HG03432 (cell line): ENCODE measurements at regions not wholly inside any gene's neighbourhood (a gene's known extent, or its start where the extent isn't known, plus 50 kb on each side); places are given as distances from the start of the nearest gene placed in this dataset.
"Not testable (repeated sequence)": the region's sequence is repeated elsewhere in the genome, so short reads cannot be mapped to it uniquely, and the experiment has no call there.

Experiments used
- ATAC-seq: cut with Tn5 transposase; IDR thresholded peaks from one replicate; pipeline ENCODE4 v1.9.1; 2021; ENCODE audit warnings: mild to moderate bottlenecking, moderate library complexity; ENCODE audit not compliant: unreplicated experiment

DNA sequence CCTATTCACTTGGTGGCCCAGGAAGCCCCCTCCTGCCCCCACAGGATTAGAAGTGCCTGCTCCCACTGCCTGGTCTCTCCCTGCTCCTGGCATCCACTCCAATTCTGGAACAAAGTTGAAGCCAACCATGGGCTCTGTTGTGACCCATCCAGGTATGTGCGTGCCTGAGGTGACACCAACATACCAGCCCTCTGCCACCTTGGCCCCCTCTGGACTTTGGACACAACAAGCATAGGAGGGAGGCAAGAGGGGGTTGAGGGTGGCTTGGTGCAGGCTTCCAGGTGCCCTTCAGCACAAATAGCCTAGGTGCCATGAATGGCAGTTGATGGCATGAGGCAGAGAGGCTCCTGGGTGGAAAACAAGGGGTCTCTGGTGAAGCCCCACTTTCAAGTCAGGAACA, 600.9 kb downstream of the SI start:
- ATAC-seq: no peak

DNA sequence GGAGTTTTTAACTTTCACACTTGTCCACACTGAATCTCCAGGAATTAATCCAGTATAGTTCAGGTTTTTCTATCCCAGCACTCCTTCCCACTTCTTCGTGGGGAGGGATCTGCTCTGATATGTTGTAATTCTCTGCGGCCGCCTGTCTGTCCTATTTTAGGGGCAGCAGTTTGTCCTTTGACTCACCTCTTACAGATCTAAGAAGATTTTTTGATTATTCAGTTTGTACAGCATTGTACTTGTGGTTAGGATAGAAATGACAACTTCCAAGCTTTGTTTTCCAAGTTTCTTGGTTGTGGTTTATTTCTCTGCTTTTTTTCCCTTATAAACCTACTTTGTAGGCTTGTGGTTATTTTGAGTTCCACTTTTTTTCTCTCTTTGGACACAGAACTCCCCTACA, 601.7 kb downstream of the SI start:
- ATAC-seq: no peak

DNA sequence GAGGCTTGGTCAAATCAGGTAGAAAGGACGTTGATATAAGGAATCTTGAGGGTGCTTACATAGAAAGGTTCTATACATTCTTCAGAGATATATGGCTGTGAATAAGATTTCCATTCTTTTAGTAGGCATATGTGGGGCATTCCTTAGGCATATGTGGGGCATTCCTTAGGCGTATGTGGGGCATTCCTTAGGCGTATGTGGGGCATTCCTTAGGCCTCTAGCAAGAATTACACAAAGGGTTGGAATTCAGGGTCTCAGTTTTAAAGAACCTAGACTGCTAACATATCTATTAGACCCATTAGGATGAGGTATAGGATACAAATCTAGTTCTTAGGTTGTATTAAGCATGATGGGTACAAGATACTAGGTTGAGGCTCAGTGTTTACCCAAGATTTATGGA, 607.8 kb downstream of the SI start:
- ATAC-seq: no peak

DNA sequence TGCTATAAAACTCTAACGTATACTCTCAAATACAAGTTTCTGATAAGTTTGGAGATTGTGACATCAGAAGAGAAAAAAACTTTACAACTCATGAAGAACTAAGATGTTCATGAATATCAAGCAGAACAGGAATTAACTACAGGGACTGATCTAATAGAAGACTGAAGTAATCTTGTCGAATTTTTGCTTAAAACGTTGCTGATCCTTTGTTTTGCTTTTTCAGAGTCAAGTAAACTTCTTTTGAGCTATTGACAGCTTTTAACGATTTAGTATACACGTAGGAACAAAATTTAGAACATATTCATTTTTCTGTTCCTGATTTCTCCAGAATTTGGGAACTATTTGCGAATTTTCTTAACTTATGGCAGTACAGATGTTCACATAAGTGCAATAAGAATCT, 610.2 kb downstream of the SI start:
- ATAC-seq: no peak

DNA sequence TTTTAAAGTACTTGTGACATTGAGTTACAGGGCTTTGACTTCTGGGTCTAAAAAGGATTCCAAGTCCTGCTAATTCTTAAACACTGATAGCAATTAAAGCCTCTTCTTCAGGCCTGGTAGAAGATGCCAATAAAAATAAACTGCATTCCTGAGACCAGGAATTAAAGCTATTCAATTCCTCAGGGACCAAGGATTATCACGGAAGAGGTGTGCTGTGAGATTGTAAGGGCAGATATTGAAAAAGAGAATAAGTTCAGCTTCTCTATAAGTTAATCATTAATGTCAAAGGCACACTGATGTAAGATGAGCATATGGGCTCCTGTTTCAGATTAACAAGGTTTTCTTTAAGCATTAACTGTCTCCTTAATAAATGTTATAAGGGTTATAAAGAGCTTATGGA, 611.3 kb downstream of the SI start:
- no peak for ATAC-seq

DNA sequence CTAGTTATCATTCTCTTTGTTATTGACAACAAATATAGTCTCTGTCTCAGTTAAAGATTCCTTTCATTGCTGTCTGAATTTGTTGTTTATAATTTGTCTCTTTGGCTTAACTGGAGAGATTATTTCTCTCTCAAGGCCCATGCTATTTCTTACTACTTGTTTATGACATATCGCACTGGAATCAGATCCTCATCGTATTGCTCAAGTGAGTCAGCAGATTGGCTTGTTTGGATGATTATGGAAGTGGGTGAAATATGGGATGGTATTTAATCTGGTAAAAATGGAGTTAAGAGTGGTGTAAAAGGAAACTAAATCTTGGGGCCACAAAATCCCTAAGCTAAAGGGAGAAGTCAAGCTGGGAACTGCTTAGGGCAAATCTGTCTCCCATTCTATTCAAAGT, 613.1 kb downstream of the SI start:
- ATAC-seq: no peak

DNA sequence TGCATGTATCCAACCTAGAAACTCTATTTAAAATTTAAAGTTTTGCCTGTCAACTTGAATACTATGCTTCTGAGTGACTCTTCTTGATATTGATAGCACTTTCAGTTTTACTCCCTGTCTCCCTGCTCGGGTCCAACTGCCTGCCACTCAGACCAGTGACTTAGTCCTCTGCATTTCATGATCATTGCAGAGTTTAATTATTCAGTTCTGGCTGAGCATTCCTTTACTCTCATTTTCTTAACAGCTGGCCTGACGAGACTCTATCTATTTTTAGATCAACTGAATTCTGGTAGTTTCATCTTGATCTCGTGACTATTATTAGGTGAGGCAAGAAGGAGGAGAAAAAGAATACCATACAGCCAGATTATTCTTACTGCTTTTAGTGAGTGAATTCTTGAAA, 617.4 kb downstream of the SI start:
- ATAC-seq: peak; percentile 73

DNA sequence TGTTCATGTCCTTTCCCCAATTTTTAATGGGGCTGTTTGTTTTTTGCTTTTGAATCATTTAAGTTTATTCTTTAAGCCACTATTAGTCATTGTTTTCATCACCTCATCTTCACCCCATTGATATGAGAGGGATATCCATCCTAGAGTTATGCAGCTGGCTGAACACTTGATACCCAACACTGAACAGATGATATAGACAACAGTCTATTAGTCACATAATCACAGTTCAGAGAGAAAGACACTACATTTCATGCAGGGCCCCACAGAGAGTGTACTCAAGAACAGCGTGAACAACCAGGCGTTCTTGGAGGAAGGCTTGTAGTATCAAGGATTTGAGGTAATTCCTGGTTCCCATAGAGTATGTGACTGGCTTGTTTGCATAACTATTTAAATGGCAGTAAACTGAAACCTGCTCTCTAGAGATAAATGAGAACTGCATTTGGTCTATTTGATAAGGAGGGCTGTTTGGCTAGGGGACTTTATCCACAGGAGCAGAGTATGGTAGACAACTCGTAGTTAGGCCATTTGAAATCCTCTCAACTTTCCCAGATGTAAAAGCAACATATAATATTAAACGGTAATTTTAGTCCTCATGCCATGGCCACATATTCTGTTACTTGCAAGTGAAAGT, 618.7 kb downstream of the SI start:
- no peak for ATAC-seq

DNA sequence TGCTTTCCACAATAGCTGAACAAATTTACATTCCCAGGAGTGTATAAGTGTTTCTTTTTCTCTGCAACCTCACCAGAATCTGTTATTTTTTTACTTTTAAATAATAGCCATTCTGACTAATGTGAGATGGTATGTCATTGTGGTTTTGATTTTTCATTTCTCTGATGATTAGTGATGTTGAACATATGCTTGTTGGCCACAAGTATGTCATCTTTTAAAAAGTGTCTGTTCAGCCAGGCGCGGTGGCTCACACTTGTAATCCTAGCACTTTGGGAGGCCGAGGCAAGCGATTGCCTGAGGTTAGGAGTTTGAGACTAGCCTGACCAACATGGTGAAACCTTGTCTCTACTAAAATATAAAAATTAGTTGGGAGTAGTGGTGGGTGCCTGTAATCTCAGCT, 619.3 kb downstream of the SI start:
- no peak for ATAC-seq

DNA sequence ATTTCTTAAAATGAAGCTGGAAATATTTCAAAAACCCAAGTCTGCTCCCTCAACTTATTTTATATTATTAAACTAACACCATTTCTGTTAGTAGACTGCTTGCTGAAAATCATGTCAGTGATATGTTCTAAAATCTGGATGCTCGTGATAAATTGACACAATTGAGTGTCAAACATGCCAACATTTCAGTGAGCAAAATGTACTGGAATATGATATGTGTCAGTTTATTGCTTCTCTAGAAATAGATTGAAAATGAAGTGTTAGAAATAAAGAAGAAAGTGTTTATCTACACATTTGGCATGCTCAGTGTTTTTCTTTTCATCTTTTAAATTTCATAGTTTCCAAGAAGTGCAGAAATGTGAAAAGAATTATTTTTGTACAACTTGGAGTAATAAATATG, 624.6 kb downstream of the SI start:
- ATAC-seq: no peak

DNA sequence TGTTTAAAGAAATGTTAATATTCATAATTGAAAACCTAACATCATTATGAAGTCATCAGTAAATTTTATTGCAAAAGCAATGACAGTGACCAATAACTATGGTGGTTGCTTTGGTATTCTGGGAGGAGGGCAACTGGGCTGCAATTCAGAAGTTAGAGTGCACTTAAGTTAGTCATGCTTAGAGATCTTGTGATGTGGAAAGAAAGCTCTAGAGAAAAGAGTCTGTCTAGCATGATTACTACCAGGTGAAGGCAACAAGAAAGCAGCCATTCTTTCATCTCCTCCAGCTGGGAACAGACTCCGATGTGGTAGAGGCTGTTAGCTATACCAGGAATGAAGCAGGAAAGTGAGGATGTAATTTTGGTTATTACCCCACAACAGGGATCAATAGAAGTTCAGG, 625.6 kb downstream of the SI start:
- ATAC-seq: no peak

DNA sequence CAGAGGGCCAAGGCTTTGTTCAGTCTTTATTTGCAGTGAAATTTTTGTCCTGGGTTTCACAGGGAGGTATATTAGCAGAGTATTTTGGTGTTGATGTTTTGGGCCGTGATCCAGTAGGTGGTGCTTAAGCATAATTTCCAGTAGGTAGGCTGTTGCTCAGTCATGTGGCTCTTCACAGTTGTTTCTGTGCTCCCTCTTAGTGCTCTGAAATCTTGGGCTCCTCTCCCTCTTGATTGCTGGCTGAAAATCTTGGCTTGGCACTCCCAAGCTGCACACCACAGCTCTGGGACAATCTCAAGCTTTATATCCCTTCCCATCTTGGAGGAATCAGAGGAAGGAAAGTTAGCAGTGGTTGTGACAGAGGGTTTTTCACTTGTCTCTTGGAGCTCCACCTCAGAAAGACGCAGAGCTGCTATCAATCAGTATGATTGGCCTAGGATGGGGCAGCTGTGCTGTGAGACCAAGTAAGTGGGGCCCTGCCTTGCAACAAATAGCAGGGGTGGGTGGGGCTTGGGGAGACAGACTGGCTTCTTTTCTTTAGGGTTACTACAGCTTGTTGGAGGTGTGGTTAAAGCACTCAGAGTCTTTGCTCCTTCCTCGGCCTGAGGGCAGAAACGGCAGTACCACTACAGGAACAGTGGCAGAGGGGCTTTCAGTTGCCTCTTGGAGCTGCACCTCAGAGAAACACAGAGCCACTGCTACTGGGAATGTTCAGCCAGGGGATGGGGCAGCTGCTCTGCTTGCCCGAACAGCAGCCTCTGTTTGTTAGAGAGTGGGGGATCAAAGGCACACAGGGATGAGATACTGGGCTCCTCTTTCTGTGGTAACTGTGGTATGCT, 627.0 kb downstream of the SI start:
- peak; percentile 40 for ATAC-seq

DNA sequence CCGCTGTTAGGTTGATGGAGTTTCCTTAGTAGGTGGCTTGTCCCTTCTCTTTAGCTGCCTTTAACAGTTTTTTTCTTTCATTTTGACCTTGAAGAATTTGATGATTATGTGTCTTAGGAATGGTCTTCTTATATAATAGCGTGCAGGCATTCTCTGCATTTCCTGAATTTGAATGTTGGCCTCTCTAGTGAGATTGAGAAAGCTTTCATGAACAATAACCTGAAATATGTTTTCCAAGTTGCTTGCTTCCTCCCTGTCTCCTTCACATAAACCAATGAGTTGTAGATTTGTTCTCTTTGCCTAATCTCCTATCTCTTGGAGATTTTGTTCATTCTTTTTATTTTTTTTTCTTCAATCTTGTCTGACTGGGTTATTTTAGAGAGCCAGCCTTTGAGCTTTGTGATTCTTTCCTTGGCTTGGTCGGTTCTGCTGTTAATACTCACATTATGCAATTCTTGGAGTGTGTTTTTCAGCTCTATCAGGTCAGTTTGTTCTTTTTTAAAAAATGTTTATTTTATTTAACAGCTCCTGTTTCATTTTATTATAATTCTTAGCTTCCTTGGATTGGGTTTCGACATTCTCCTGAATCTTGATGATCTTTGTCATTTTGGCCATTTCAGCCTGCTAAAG, 627.9 kb downstream of the SI start:
- no peak for ATAC-seq

DNA sequence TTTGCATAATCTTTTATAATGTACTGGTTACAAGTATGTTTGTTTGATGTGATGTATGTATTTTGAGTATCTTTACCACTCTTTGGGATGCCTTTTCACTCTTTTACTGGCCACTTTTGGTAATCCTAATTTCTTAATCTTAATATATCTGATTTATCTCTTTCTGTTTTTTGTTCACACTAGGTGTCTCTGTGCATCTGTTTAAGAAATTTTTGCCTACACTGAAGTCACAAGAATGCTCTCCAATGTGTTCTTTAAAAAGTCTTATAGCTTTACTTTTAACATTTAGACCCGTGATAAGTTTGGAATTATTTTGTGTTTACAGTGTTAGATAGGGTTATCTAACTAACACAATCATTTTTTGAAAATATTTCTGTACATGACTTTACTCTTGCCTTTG, 659.1 kb downstream of the SI start:
- ATAC-seq: no peak

DNA sequence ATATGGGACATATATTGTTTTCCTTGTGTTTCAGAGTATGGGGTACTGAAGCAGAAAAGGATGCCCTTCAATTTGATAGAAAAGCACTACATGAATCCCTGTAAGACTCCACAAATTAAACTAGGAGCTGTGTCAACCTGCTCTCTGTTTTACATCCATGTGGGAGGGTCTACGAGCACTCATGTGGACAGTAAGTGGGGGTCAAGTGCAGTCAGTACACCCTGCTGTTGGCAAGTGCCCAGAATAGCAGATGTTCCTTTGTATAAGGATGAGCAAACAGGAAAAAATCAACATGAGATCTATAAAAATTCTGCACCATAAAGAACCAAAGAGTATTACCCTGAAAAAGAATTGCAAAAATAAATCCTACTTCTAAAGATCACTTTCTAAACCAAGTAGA, 659.9 kb downstream of the SI start:
- no peak for ATAC-seq

DNA sequence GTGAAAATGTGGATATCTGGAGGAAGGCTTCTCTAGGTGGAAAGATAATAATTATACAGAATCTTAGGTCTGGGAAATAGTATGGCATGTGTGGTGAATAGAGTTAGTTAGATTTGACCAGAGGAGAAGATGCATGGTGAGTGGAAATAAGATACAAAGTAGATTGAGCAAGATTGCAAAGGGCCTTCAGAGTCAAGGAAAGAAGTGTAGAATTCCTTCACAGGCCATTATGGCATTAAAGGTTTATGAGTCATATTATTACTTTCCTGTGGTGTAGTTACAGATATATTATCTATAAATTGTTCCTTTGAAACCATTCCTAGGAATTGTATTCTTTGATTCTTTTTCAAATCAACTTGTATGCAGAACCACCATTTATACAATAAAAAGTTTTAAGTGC, 660.3 kb downstream of the SI start:
- no peak for ATAC-seq

DNA sequence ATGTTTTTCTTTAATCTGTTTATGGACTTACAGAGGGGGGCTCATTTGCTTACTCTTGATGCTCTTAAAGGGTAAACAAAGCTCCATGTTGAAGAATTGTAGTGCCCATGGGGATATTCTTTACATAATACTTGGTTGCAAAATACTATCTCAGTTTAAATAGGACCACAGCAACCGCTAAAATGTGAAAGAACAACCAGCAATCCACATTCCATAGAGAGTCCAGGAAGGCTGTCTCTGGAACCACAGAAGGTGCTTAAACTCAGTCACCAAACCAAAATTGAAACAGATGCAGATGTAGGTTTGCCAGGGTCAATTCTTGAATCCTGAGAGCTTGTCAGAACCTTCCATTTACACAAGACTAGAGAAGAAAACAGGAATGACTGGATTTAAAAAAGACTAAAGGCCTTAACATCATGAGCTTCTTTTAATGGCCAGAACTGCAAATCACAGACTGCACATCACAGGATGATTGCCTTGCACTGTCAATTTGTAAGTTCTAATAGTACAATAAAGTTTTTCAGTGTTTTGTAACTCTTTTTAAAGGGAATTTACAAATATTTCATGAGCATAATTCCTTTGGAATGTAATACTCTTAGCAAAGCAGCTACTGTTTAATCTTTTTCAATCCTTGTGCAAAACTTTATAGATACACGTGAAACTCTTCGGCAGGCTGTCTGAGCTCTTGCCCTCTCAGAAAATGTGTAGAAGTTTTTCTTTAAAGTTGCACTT, 661.6 kb downstream of the SI start:
- ATAC-seq: no peak

DNA sequence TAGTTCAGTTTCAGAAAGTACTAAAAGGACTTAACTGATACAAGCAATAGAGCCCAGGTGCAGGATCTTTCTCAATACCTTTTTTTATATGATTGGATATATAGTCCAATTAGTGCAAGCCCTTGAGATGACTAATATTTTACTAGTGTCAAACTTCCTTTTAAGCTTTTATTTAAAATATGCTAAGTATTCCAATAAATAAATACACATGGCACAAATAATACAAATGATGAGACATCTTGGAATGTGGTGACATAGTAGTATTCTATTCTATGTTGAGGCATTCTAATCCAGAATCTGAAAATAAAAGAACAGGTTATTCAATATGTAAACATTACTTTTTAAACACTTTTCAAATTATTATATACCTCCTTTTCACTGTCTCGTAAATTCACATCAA, 670.0 kb downstream of the SI start:
- no peak for ATAC-seq

DNA sequence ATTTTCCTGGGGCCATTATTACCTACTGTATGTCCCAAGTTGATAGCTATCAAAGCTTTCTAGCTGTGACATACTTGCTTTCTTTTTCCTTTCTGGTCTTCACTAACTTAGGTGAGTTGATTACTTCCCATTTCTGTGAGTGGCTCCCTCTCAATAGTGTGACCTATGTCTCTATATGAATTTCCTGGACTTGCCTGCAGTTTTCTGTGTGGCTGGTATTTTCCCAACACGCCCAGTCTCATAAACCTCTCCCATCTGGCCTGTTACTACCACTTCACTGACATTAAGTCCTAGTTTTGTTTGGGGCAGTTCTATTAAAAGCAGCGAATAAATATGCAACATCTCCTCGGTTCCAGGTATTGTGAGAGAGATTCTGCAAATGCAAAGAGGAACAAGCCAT, 671.2 kb downstream of the SI start:
- ATAC-seq: no peak

DNA sequence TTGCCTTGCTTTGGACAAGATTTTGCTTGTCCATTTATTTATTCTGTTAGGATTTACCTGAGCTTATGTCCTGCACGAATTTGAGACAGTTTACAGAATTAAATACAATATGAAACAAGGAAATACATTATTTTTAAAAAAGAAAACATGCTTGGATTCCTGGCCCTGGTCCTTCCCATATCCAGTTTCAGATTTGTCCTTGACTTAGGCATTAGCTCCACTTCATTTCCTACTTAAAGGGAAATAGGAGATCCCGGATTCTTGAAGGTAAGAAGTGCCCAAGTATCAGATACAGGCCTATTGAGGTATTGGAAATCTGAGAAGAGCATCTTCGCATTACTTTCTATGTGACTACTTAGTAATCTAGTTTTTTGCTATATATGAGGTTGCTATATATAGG, 672.0 kb downstream of the SI start:
- ATAC-seq: no peak

DNA sequence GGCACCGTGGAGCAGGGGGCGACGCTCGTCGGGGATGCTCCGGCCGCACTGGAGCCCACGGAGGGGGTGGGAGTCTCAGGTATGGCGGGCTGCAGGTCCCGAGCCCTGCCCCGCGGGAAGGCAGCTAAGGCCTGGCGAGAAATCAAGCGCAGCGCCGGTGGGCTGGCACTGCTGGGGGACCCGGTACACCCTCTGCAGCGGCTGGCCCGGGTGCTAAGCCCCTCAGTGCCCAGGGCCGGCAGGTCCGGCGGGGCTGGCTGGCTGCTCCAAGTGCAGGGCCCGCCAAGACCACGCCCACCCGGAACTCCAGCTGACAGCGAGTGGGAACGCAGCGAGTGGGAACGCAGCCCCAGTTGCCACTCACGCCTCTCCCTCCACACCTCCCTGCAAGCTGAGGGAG, 676.4 kb downstream of the SI start:
- ATAC-seq: no peak

DNA sequence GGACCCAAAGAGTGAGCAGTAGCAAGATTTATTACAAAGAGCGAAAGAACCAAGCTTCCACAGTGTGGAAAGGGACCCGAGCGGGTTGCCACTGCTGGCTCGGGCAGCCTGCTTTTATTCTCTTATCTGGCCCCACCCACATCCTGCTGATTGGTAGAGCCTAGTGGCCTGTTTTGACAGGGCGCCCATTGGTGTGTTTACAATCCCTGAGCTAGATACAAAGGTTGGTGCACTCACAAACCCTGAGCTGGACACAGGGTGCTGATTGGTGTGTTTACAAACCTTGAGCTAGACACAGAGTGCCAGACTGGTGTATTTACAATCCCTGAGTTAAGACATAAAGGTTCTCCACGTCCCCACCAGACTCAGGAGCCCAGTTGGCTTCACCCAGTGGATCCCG, 676.9 kb downstream of the SI start:
- ATAC-seq: not testable (repeated sequence)
